H1 (cell line): ENCODE measurements at regions not wholly inside any gene's neighbourhood (a gene's known extent, or its start where the extent isn't known, plus 50 kb on each side); places are given as distances from the start of the nearest gene placed in this dataset.

ENCODE experiments used
- CTCF ChIA-PET: fragments of 300-600 bp; sonication (Branson Sonifier 250); formaldehyde crosslinking; loops from one replicate; lab custom pipeline; 2021; ENCODE audit not compliant: partially characterized antibody; lab: Charles Lee
- POLR2A ChIA-PET: fragments of 300-600 bp; sonication (Branson Sonifier 250); formaldehyde crosslinking; loops from one replicate; lab custom pipeline; 2021; ENCODE audit warnings: inconsistent platforms; ENCODE audit not compliant: partially characterized antibody; lab: Charles Lee
- DNase-seq, 2 experiments: peaks; one replicate each; pipeline versions ENCODE4 v3.0.0 to v3.0.0-alpha.2; 2010 to 2022; ENCODE audit warnings: low spot score in 2 of 2, low read depth in 1 of 2, mixed read lengths in 1 of 2
- FAIRE-seq: peaks from 2 replicates; lab custom pipeline; 2011; peaks lifted over from hg19 to GRCh38; lab: Jason Lieb, UNC
- H2AFZ ChIP-seq: 2 replicates; pipeline ENCODE4 v1.8.1; 2012; ENCODE audit warnings: low read length, inconsistent platforms
- H2AK5ac ChIP-seq: 2 replicates; pipeline ENCODE4 v1.6.1; 2013; ENCODE audit warnings: low read depth, low read length
- H2BK120ac ChIP-seq: replicated peaks from 2 replicates; pipeline ENCODE3; 2013; ENCODE audit warnings: low read depth, low read length, inconsistent platforms
- H2BK12ac ChIP-seq: 2 replicates; pipeline ENCODE4 v1.6.1; 2013; ENCODE audit warnings: low read depth, low read length
- H2BK15ac ChIP-seq: 2 replicates; pipeline ENCODE4 v1.6.1; 2013; ENCODE audit warnings: low read length
- H2BK20ac ChIP-seq: 2 replicates; pipeline ENCODE4 v1.6.1; 2013; ENCODE audit warnings: low read length
- H2BK5ac ChIP-seq: 2 replicates; pipeline ENCODE4 v1.6.1; 2013; ENCODE audit warnings: low read depth, low read length
- H3K14ac ChIP-seq: 2 replicates; pipeline ENCODE4 v1.6.1; 2013; ENCODE audit warnings: inconsistent platforms; ENCODE audit not compliant: insufficient read length
- H3K18ac ChIP-seq: 2 replicates; pipeline ENCODE4 v1.6.1; 2013; ENCODE audit warnings: low read length; ENCODE audit errors: extremely low read depth
- H3K23ac ChIP-seq: 2 replicates; pipeline ENCODE4 v1.6.1; 2013; ENCODE audit warnings: inconsistent platforms; ENCODE audit not compliant: insufficient read length
- H3K23me2 ChIP-seq: 2 replicates; pipeline ENCODE4 v1.6.1; 2013; ENCODE audit warnings: low read depth, low read length
- H3K27ac ChIP-seq: 2 replicates; pipeline ENCODE4 v1.6.1; 2011; ENCODE audit warnings: low read depth, low read length, inconsistent platforms
- H3K27me3 ChIP-seq, 4 experiments: replicated peaks in 1 of 4; 1 replicate in 1 of 4; 2 replicates in 3 of 4; pipeline versions ENCODE4 v1.6.1 to v1.8.1; 2011 to 2013; ENCODE audit warnings: low read length in 3 of 4, mild to moderate bottlenecking in 3 of 4, inconsistent platforms in 2 of 4, mixed read lengths in 2 of 4, moderate library complexity in 1 of 4; ENCODE audit not compliant: control insufficient read depth in 3 of 4, insufficient read depth in 3 of 4; ENCODE audit errors: extremely low read depth in 1 of 4
- H3K36me3 ChIP-seq, 4 experiments: 2 replicates each; pipeline versions ENCODE4 v1.6.1 to v1.8.1; 2011 to 2013; ENCODE audit warnings: mild to moderate bottlenecking in 4 of 4, low read length in 3 of 4, moderate library complexity in 2 of 4, control low read depth in 1 of 4, inconsistent platforms in 1 of 4; ENCODE audit not compliant: insufficient read depth in 4 of 4, control insufficient read depth in 2 of 4
- H3K4ac ChIP-seq: replicated peaks from 2 replicates; pipeline ENCODE3; 2013; ENCODE audit warnings: low read length, low read depth, mixed read lengths, inconsistent platforms; ENCODE audit not compliant: insufficient read length
- H3K4me1 ChIP-seq, 4 experiments: replicated peaks in 1 of 4; 1 replicate in 1 of 4; 2 replicates in 3 of 4; pipeline versions ENCODE4 v1.6.1 to v1.8.1; 2011 to 2013; ENCODE audit warnings: low read length in 3 of 4, inconsistent platforms in 2 of 4, mixed read lengths in 1 of 4; ENCODE audit not compliant: insufficient read depth in 4 of 4, control insufficient read depth in 3 of 4
- H3K4me2 ChIP-seq, 2 experiments: 2 replicates each; pipeline versions ENCODE4 v1.6.1 to v1.8.1; 2011 to 2013; ENCODE audit warnings: low read depth in 2 of 2, low read length in 2 of 2, control low read depth in 1 of 2, inconsistent platforms in 1 of 2, mild to moderate bottlenecking in 1 of 2; ENCODE audit not compliant: insufficient read depth in 1 of 2
- H3K4me3 ChIP-seq, 4 experiments: fragments of 200-600, 300-600 bp in 1 of 4; sonication (generic), shearing (Covaris generic), sonication (Bioruptor Twin) in 1 of 4; 2 replicates each; pipeline versions ENCODE4 v1.5.1 to v1.8.1; 2011 to 2016; ENCODE audit warnings: low read length in 4 of 4, low read depth in 3 of 4, control low read depth in 2 of 4, inconsistent platforms in 2 of 4, mild to moderate bottlenecking in 2 of 4, mixed read lengths in 1 of 4, moderate library complexity in 1 of 4; ENCODE audit not compliant: insufficient read depth in 2 of 4; ENCODE audit errors: extremely low read depth in 1 of 4
- H3K56ac ChIP-seq: replicated peaks from 2 replicates; pipeline ENCODE3; 2013; ENCODE audit warnings: low read depth, mild to moderate bottlenecking, mixed read lengths, low read length, inconsistent platforms; ENCODE audit not compliant: insufficient read length
- H3K79me1 ChIP-seq: 2 replicates; pipeline ENCODE4 v1.6.1; 2013; ENCODE audit warnings: low read depth, low read length, control low read depth
- H3K79me2 ChIP-seq, 2 experiments: 2 replicates each; pipeline versions ENCODE4 v1.6.1 to v1.8.1; 2012 to 2013; ENCODE audit warnings: low read length in 2 of 2, mild to moderate bottlenecking in 2 of 2, inconsistent platforms in 1 of 2; ENCODE audit not compliant: insufficient read depth in 2 of 2, control insufficient read depth in 1 of 2
- H3K9ac ChIP-seq, 4 experiments: replicated peaks in 1 of 4; 1 replicate in 1 of 4; 2 replicates in 3 of 4; pipeline versions ENCODE4 v1.6.1 to v1.8.1; 2011 to 2013; ENCODE audit warnings: low read depth in 3 of 4, low read length in 3 of 4, control low read depth in 2 of 4, mild to moderate bottlenecking in 2 of 4, moderate library complexity in 2 of 4, inconsistent platforms in 1 of 4; ENCODE audit errors: extremely low read depth in 1 of 4
- H3K9me3 ChIP-seq, 2 experiments: 2 replicates each; pipeline versions ENCODE4 v1.6.1 to v1.8.1; 2012 to 2013; ENCODE audit warnings: mild to moderate bottlenecking in 2 of 2, moderate library complexity in 2 of 2, control low read depth in 1 of 2, inconsistent platforms in 1 of 2, low read depth in 1 of 2, low read length in 1 of 2, mixed read lengths in 1 of 2; ENCODE audit not compliant: insufficient read depth in 2 of 2
- H4K20me1 ChIP-seq, 2 experiments: replicated peaks in 1 of 2; 2 replicates each; pipeline versions ENCODE3 to v1.8.1; 2011 to 2013; ENCODE audit warnings: inconsistent platforms in 2 of 2, low read length in 2 of 2, mild to moderate bottlenecking in 1 of 2; ENCODE audit not compliant: insufficient read depth in 2 of 2, control insufficient read depth in 1 of 2
- H4K5ac ChIP-seq: 2 replicates; pipeline ENCODE4 v1.6.1; 2013; ENCODE audit warnings: low read length, low read depth, mixed read lengths, inconsistent platforms; ENCODE audit not compliant: insufficient read length
- H4K8ac ChIP-seq: 2 replicates; pipeline ENCODE4 v1.8.0; 2013; ENCODE audit warnings: mild to moderate bottlenecking, moderate library complexity, low read length, inconsistent platforms; ENCODE audit not compliant: insufficient read depth; ENCODE audit errors: extremely low read depth
- H4K91ac ChIP-seq: replicated peaks from 2 replicates; pipeline ENCODE3; 2013; ENCODE audit warnings: low read length, mixed read lengths, inconsistent platforms; ENCODE audit not compliant: insufficient read length
- SRF ChIP-seq: IDR thresholded peaks from 2 replicates; pipeline ENCODE4 v1.6.1; 2011; ENCODE audit warnings: mild to moderate bottlenecking, low read depth, low read length, moderate library complexity
- TAF1 ChIP-seq: IDR thresholded peaks from 2 replicates; pipeline ENCODE4 v1.6.1; 2011; ENCODE audit warnings: mild to moderate bottlenecking, low read depth, low read length
- WGBS, 2 experiments: shearing (Covaris generic) in 1 of 2; methylation state at CpG; one replicate each; pipeline versions ENCODE4 v1.1.6 to v1.1.7; 2013 to 2015; ENCODE audit warnings: low lambda C conversion rate in 2 of 2, mixed read lengths in 2 of 2, inconsistent platforms in 1 of 2, low coverage in 1 of 2, missing lambda C conversion rate in 1 of 2; ENCODE audit not compliant: insufficient replicate concordance in 2 of 2, insufficient coverage in 1 of 2, insufficient read length in 1 of 2; ENCODE audit errors: extremely low coverage in 1 of 2, missing lambda C conversion rate in 1 of 2; 5-methylcytosine and 5-hydroxymethylcytosine counted together

- ChIA-PET POLR2A (no interaction called here), CTCF (interaction anchor here (0.6 to 1.3 kb wide), 2 partner anchors 365 to 467 kb away, joined by 3 read pairs; no protein-coding TSS in a partner anchor)
- H3K36me3 ChIP-seq = no peaks in the 10 kb centered on the region; a peak in 1 of 8 replicates
- H4K5ac ChIP-seq = no peak overlapping the region
- no peak overlapping the region for H2BK5ac ChIP-seq
- H2BK120ac ChIP-seq = no peak overlapping the region
- no peak overlapping the region for H3K27ac ChIP-seq
- H3K23me2 ChIP-seq = no peaks in the 10 kb centered on the region
- H3K79me2 ChIP-seq = no peaks in the 10 kb centered on the region
- H2BK12ac ChIP-seq = no peak overlapping the region
- DNase-seq = no peak
- H3K4me1 ChIP-seq = peaks cover 0 to 5% (median 3%) of the 10 kb centered on the region in 4 experiments; a peak in 5 of 7 replicates
- H4K20me1 ChIP-seq = no peaks in the 10 kb centered on the region
- no peak overlapping the region for H2AK5ac ChIP-seq
- no peak overlapping the region for H3K56ac ChIP-seq
- no peak overlapping the region for H3K23ac ChIP-seq
- WGBS, 2 experiments = 88% methylated on average over 4 of the region's 4 CpGs; no CpG with 5 or more reads in 1 of the 2 experiments
- no peak overlapping the region; the same call in 1 of the 2 replicates for H2BK20ac ChIP-seq
- no peak overlapping the region for H3K4me2 ChIP-seq
- no peak overlapping the region for H4K8ac ChIP-seq
- no peak overlapping the region for H3K4me3 ChIP-seq
- no peak for FAIRE-seq
- H3K9ac ChIP-seq = no peak overlapping the region
- H2AFZ ChIP-seq = no peak overlapping the region
- no peaks in the 10 kb centered on the region for H3K79me1 ChIP-seq
- no peak overlapping the region for H3K18ac ChIP-seq
- no peak overlapping the region for H3K14ac ChIP-seq
- no peak overlapping the region for H2BK15ac ChIP-seq
- H3K9me3 ChIP-seq = no peaks in the 10 kb centered on the region
- TF ChIP-seq SRF (no peak), TAF1 (no peak)
- no peak overlapping the region for H4K91ac ChIP-seq
- no peaks in the 10 kb centered on the region for H3K27me3 ChIP-seq
- H3K4ac ChIP-seq = no peak overlapping the region
These were observed 244.6 kb upstream of the ECI2 start for GRCh38 chr6:4379958-4380357.
